ENCODE measurements at regions not wholly inside any gene's neighbourhood (a gene's known extent, or its start where the extent isn't known, plus 50 kb on each side); places are given as distances from the start of the nearest gene placed in this dataset.

DNA sequence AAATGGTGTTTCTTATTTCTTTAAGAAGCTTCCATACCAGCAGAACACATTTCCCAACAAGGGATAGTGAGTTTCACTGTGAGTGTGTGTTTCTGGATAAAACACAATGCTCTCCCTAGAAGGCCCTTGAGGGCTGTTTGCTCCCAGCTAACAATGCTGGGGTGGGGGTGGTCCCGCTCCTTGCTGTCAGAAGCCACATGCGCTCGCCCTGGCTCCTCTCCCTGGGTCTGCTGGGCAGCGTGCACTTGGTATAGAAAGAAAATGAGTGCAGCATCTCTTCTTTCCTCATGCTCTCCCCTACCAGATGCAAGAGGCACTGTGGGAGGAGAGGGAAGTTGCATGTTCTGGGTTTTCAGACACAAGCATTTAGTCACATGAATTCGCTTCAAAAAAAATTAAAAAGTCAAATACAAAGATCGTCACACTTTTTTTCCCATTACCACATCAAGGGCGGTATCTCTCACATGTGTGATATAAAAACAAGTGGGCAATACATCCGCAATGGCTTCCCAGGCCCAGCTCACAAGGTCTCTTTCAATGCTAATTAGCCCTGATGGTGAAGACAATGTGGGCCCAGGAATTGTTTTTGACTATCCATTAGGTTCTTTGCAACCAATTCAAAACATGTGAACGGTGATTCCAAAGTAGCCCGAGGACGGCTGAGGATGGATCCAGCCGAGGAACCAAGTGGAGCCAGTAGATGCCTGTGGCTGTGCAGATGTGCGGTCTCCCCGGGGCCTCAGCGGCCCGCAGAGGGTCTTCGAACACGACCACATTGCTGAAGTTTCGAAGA is 603.6 kb downstream of the IRX1 start:
- TF ChIP-seq CTCF (IDR thresholded peaks at IDR 0.05; ENCODE audit: control insufficient read depth, extremely low read depth, insufficient read depth): no peak
- no peak for DNase-seq (ENCODE audit: low read depth)
- H3K4me3 ChIP-seq (ENCODE audit: low read depth, low read length): no peak overlapping the region

- TF ChIP-seq CTCF (IDR thresholded peaks at IDR 0.05; ENCODE audit: control insufficient read depth, extremely low read depth, insufficient read depth): no peak
- DNase-seq (ENCODE audit: low read depth): no peak
- H3K4me3 ChIP-seq (ENCODE audit: low read depth, low read length): no peak overlapping the region
Measured at GRCh38 chr5:4203146-4203545, 607.5 kb downstream of the IRX1 start.

DNA sequence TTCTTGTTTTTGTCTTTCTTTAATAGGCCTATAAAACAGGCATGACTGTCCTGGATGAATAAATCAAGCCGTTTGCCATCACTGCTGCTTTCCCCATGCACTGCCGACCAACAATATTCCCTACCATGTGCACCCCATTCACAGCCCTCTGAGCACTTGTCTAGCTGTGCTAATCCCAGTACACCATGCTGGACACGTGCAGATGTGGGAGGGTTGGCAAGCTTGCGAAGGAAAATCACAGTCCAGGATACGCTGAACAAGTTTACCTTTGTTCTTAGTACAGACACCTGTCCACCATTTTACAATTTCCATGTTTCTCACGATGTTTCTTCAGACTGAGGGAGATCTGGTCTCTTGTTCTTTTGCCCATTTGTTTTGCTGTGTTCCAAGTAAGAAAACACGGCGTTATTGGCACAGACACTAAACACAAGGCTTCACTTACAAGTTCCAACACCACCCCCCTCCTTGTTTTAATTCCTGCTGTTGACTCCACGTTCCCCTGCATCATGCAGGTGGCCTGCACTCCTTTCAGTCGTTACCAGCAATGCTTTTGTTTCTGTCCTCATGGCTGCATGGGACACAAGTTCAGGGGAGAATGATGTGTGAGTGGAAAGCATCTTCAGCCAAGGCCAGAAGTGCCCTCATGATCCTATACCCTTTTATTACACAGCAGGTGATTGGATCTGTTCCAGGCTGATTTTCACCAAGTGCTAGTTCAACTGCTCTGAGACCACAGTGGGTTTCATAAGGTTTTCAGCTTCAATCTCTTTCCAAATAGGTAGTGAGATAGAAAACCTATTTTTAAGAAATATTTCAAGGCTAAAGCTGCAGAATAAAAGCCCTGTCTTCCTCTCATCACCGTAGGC is 608.9 kb downstream of the IRX1 start:
- DNase-seq (ENCODE audit: low read depth): no peak
- no peak for TF ChIP-seq CTCF (IDR thresholded peaks at IDR 0.05; ENCODE audit: control insufficient read depth, extremely low read depth, insufficient read depth)
- no peak overlapping the region for H3K4me3 ChIP-seq (ENCODE audit: low read depth, low read length)

DNA sequence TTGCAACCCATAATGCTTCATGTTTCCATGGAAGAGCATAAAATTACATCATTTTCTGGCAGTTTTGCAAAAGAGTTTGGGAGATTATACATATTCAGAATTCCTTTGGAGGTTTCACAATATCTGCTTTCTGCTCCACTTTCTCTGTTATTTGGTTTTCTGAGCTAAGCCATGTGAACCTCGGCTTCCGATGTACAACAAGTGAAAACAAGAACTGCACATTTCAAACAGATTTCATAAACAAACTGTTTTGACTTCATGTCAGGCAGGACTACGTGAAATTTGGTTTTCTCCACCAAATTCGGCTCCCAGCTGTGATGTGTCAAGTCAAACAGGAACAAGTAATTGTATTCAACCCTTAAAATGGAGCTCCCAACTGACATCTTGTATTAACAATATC is 609.8 kb downstream of the IRX1 start:
- no peak for DNase-seq (ENCODE audit: low read depth)
- no peak overlapping the region for H3K4me3 ChIP-seq (ENCODE audit: low read depth, low read length)
- TF ChIP-seq CTCF (IDR thresholded peaks at IDR 0.05; ENCODE audit: control insufficient read depth, extremely low read depth, insufficient read depth): no peak

DNA sequence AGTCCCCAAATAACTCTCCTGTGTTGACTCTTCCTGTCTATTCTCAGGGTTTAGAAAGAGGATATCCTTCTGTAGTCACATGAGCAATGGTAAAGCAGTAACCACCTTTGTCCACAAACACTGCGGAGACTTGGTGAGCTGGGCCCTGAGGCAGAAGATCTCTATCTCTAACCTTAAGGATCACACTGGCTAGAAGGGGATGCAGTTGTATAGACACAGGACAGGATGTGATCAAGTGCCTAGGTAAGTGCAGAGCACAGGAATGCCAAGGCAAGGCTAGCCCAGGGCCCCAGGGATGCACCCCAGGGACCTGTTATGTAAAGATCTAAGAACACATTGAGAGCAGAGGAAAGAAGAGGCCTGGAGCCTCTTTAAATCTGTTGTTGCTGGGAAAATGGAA is 610.5 kb downstream of the IRX1 start:
- no peak for DNase-seq (ENCODE audit: low read depth)
- TF ChIP-seq CTCF (IDR thresholded peaks at IDR 0.05; ENCODE audit: control insufficient read depth, extremely low read depth, insufficient read depth): no peak
- H3K4me3 ChIP-seq (ENCODE audit: low read depth, low read length): no peak overlapping the region

GRCh38 chr5:4207486-4207885 is 611.9 kb downstream of the IRX1 start:
- H3K4me3 ChIP-seq (ENCODE audit: low read depth, low read length): no peak overlapping the region
- no peak for DNase-seq (ENCODE audit: low read depth)
- TF ChIP-seq CTCF (IDR thresholded peaks at IDR 0.05; ENCODE audit: control insufficient read depth, extremely low read depth, insufficient read depth): no peak

Data from LNCaP clone FGC (cell line).